OCI-LY7 (cell line): ENCODE measurements at regions not wholly inside any gene's neighbourhood (a gene's known extent, or its start where the extent isn't known, plus 50 kb on each side); places are given as distances from the start of the nearest gene placed in this dataset.

Experiments
- BruUV-seq: library from RNA; stranded (reverse); fragments of 400-500 nt; replicated peaks from 2 replicates; lab custom pipeline; 2021; lab: Mats Ljungman, UMichigan
- CTCF ChIA-PET: fragments of 300-600 bp; sonication (Branson Sonifier 250); formaldehyde crosslinking; loops from one replicate; lab custom pipeline; 2022; ENCODE audit warnings: antibody characterized with exemption; ENCODE audit not compliant: unreplicated experiment; lab: Charles Lee
- POLR2A ChIA-PET: fragments of 300-600 bp; sonication (Branson Sonifier 250); formaldehyde crosslinking; loops from one replicate; lab custom pipeline; 2022; ENCODE audit warnings: antibody characterized with exemption; lab: Charles Lee
- DNase-seq: peaks from one replicate; pipeline ENCODE4 v3.0.0-alpha.2; 2015; ENCODE audit warnings: low spot score
- H2AFZ ChIP-seq: fragments of 200-600 bp; sonication (generic), shearing (Covaris generic); 2 replicates; pipeline ENCODE4 v1.6.1; 2014; ENCODE audit warnings: mild to moderate bottlenecking, antibody characterized with exemption, low read length, moderate library complexity
- H3K27ac ChIP-seq: fragments of 200-600 bp; sonication (generic); 2 replicates; pipeline ENCODE4 v1.5.1; 2014; ENCODE audit warnings: mixed run types, low read depth, mild to moderate bottlenecking, moderate library complexity, low read length, inconsistent platforms; ENCODE audit not compliant: poor library complexity, severe bottlenecking
- H3K36me3 ChIP-seq: fragments of 200-600 bp; sonication (generic); 2 replicates; pipeline ENCODE4 v1.6.1; 2014; ENCODE audit warnings: mild to moderate bottlenecking, antibody characterized with exemption, low read length, moderate library complexity, mixed read lengths; ENCODE audit not compliant: insufficient read depth
- H3K4me1 ChIP-seq: fragments of 200-600 bp; sonication (generic); 2 replicates; pipeline ENCODE4 v1.5.1; 2014; ENCODE audit warnings: mild to moderate bottlenecking, low read length; ENCODE audit not compliant: insufficient read depth, poor library complexity, severe bottlenecking
- H3K4me2 ChIP-seq: fragments of 200-600 bp; sonication (generic); 2 replicates; pipeline ENCODE4 v1.6.1; 2014; ENCODE audit warnings: mild to moderate bottlenecking, low read length
- H3K4me3 ChIP-seq: fragments of 200-600 bp; sonication (generic); 2 replicates; pipeline ENCODE4 v1.5.1; 2014; ENCODE audit warnings: mild to moderate bottlenecking, low read depth, low read length; ENCODE audit not compliant: poor library complexity, severe bottlenecking
- H3K79me2 ChIP-seq: fragments of 200-600 bp; sonication (generic); 2 replicates; pipeline ENCODE4 v1.6.1; 2016; ENCODE audit warnings: low read depth, mild to moderate bottlenecking, low read length, moderate library complexity, mixed read lengths; ENCODE audit not compliant: insufficient read depth
- H3K9me2 ChIP-seq: fragments of 200-600 bp; sonication (generic); 2 replicates; pipeline ENCODE4 v1.6.1; 2016; ENCODE audit warnings: mild to moderate bottlenecking, low read length, mixed read lengths; ENCODE audit not compliant: insufficient read depth
- H3K9me3 ChIP-seq: fragments of 200-600 bp; sonication (generic); 2 replicates; pipeline ENCODE4 v1.6.1; 2014; ENCODE audit warnings: mild to moderate bottlenecking, mixed run types, low read length, mixed read lengths
- H4K20me1 ChIP-seq: fragments of 200-600 bp; sonication (generic); 2 replicates; pipeline ENCODE4 v1.6.1; 2014; ENCODE audit warnings: mild to moderate bottlenecking, antibody characterized with exemption, low read length, moderate library complexity, mixed read lengths; ENCODE audit not compliant: insufficient read depth
- EZH2phosphoT487 ChIP-seq: fragments of 200-600 bp; sonication (generic); IDR thresholded peaks from 2 replicates; pipeline ENCODE4 v1.6.1; 2018; ENCODE audit warnings: low read depth, borderline replicate concordance, mild to moderate bottlenecking, mixed run types, antibody characterized with exemption, low read length, moderate library complexity, mixed read lengths
- intact Hi-C: fragments of 100-400 bp; cut with micrococcal nuclease; formaldehyde crosslinking; loops from one replicate; pipeline ENCODE4 v1.10.0; 2022; ENCODE audit not compliant: unreplicated experiment
- TF ChIP-seq, protein P1 (sequence below): fragments of 200-600 bp; sonication (generic); conservative IDR thresholded peaks from 2 replicates; pipeline ENCODE4 v1.5.1; 2014; ENCODE audit warnings: mild to moderate bottlenecking, antibody characterized with exemption, low read length, moderate library complexity, mixed read lengths

DNA sequence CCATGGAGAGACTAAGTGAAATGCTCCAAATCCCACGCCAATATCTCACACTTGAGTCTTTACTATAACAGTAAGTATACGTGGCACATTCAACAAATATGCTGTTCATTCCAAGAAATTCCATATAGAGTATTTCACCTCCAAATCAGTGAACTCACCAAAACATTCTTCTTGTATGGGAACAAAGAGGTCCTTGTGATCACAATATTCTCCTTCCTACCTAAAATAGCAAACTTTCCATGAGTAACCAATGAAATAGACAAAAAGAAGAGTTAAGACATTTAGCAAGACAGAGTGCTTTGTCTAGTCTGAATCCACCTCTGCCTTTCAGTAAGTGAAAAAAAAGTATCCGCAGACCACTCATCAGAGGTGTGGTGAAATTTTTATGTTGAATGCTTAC is 77.3 kb upstream of the NXPH1 start:
- POLR2A ChIA-PET = no interaction called here
- CTCF ChIA-PET = no interaction called here
- Histone ChIP-seq H3K36me3 (no peaks in the 10 kb centered on the region), H3K79me2 (no peaks in the 10 kb centered on the region), H3K9me3 (no peaks in the 10 kb centered on the region), H3K4me2 (no peak overlapping the region), H3K27ac (no peak overlapping the region), H4K20me1 (no peaks in the 10 kb centered on the region), H2AFZ (no peak overlapping the region), H3K4me3 (no peak overlapping the region), H3K4me1 (no peaks in the 10 kb centered on the region), H3K9me2 (no peaks in the 10 kb centered on the region)
- intact Hi-C loops = no loop called here
- DNase-seq = no peak
- TF ChIP-seq, protein P1, sequence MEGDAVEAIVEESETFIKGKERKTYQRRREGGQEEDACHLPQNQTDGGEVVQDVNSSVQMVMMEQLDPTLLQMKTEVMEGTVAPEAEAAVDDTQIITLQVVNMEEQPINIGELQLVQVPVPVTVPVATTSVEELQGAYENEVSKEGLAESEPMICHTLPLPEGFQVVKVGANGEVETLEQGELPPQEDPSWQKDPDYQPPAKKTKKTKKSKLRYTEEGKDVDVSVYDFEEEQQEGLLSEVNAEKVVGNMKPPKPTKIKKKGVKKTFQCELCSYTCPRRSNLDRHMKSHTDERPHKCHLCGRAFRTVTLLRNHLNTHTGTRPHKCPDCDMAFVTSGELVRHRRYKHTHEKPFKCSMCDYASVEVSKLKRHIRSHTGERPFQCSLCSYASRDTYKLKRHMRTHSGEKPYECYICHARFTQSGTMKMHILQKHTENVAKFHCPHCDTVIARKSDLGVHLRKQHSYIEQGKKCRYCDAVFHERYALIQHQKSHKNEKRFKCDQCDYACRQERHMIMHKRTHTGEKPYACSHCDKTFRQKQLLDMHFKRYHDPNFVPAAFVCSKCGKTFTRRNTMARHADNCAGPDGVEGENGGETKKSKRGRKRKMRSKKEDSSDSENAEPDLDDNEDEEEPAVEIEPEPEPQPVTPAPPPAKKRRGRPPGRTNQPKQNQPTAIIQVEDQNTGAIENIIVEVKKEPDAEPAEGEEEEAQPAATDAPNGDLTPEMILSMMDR = no peak
- TF ChIP-seq EZH2phosphoT487 = no peak
- no TSS peak for BruUV-seq

DNA sequence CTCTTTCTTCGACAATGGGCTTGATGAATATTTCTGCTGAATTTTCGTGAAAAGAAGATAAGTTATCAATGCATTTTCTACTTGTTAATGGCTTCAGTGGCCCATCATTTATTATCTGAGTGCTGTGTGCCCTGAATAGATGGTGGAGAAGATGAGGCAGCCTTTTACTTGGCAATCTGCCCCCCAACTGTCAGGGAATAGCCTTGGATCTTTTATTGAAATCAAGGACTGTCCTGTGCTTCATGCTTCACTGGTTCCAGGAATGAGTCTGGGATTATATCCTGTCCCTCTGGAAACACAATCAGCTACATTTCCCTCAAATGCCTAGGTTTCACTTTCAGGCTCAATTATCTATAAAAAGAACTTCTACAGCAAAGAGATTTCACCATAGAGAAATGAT is 75.9 kb upstream of the NXPH1 start:
- Histone ChIP-seq H4K20me1 (no peaks in the 10 kb centered on the region), H3K4me1 (no peaks in the 10 kb centered on the region), H3K4me3 (no peak overlapping the region), H3K9me2 (no peaks in the 10 kb centered on the region), H3K79me2 (no peaks in the 10 kb centered on the region), H2AFZ (no peak overlapping the region), H3K36me3 (no peaks in the 10 kb centered on the region), H3K27ac (no peak overlapping the region), H3K9me3 (no peaks in the 10 kb centered on the region), H3K4me2 (no peak overlapping the region)
- DNase-seq = no peak
- intact Hi-C loops = no loop called here
- BruUV-seq = no TSS peak
- TF ChIP-seq, protein P1 = no peak
- TF ChIP-seq EZH2phosphoT487 = no peak
- ChIA-PET POLR2A (interaction anchor here (1.2 kb wide), 1 partner anchor 25 kb away, joined by 4 read pairs; no protein-coding TSS in a partner anchor), CTCF (no interaction called here)

DNA sequence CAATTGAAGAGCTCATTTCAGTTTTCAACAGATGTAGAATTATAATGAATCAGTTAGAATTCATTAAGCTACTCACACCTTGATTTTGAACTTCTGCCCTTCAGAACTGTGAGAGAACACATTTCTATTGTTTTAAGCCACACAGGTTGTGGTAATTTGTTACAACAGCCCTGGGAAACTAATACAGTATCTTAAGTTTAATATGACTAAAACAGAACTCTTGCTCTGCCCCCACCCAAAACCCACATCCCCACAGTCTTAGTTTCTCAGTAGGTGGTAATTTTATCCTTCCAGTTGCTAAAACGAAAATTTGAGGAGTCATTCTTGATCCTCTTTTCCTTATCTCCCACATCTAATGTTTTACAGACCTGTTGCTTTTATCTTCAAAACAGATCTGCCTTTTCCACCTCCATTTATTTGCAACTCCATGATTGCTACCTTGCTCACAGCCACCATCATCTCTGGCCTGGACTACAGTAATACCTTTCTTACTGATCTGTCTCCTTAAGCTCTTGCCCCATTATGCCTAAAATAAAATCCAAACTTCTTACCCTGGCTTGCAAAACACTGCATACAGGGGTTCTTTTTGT is 72.8 kb upstream of the NXPH1 start:
- Histone ChIP-seq H3K9me3 (no peaks in the 10 kb centered on the region), H3K27ac (no peak overlapping the region), H3K4me3 (no peak overlapping the region), H3K9me2 (no peaks in the 10 kb centered on the region), H3K36me3 (no peaks in the 10 kb centered on the region), H2AFZ (no peak overlapping the region), H4K20me1 (no peaks in the 10 kb centered on the region), H3K4me2 (no peak overlapping the region), H3K4me1 (no peaks in the 10 kb centered on the region), H3K79me2 (no peaks in the 10 kb centered on the region)
- no TSS peak for BruUV-seq
- ChIA-PET CTCF (no interaction called here), POLR2A (no interaction called here)
- intact Hi-C loops = no loop called here
- TF ChIP-seq, protein P1 = no peak
- no peak for TF ChIP-seq EZH2phosphoT487
- no peak for DNase-seq
